ENCODE measurements at regions not wholly inside any gene's neighbourhood (a gene's known extent, or its start where the extent isn't known, plus 50 kb on each side); places are given as distances from the start of the nearest gene placed in this dataset.

GRCh38 chr20:54874718-54875117 lies 399.3 kb downstream of the DOK5 start:
- Histone ChIP-seq H3K4me1 (ENCODE audit: insufficient read depth, low read length, poor library complexity, severe bottlenecking) (no peaks in the 10 kb centered on the region), H3K27ac (ENCODE audit: low read depth, low read length, poor library complexity, severe bottlenecking) (no peak overlapping the region), H3K4me3 (ENCODE audit: low read depth, low read length, poor library complexity, severe bottlenecking) (no peak overlapping the region), H3K9me3 (ENCODE audit: low read depth, low read length, poor library complexity, severe bottlenecking) (no peaks in the 10 kb centered on the region), H3K27me3 (replicated peaks; ENCODE audit: insufficient read depth, low read depth, low read length, poor library complexity) (no peaks in the 10 kb centered on the region), H3K36me3 (ENCODE audit: insufficient read depth, low read length, poor library complexity, severe bottlenecking) (no peaks in the 10 kb centered on the region)
- ChIA-PET CTCF (no interaction called here), POLR2A (ENCODE audit: low non-redundant PET) (no interaction called here)
- no peak for DNase-seq (ENCODE audit: low spot score)
- no peak for TF ChIP-seq EZH2 (IDR thresholded peaks at IDR 0.05; ENCODE audit: borderline replicate concordance, low read depth, low read length, poor library complexity, severe bottlenecking)
- TF ChIP-seq CTCF (conservative IDR thresholded peaks at IDR 0.05; ENCODE audit: low read depth, low read length): no peak
- intact Hi-C loops (cut with micrococcal nuclease; ENCODE audit: unreplicated experiment): no loop called here
- BruUV-seq (replicated peaks): no TSS peak

DNA sequence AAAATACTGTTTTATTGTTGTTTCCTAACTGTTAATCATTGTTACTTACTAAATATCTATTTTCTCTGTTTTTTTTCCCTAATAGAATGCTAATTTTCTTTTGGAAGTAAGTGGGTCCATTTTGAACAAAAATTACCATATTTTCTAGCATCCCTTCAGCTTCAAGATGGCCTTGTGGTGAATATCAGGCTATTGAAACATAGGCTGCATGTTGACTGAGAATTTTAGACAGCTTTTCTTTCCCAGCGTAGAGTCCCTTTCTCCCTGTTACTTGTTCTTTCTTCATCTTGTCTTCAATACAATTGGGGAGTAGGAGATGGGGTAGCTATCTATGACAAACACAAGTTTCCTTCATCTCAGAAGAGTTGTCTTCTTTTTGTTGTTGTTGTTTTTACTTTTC lies 397.0 kb downstream of the DOK5 start:
- no peaks in the 10 kb centered on the region for H3K27me3 ChIP-seq (replicated peaks; ENCODE audit: insufficient read depth, low read depth, low read length, poor library complexity)
- BruUV-seq (replicated peaks): no TSS peak
- intact Hi-C loops (cut with micrococcal nuclease; ENCODE audit: unreplicated experiment): no loop called here
- H3K27ac ChIP-seq (ENCODE audit: low read depth, low read length, poor library complexity, severe bottlenecking): no peak overlapping the region
- no peaks in the 10 kb centered on the region for H3K9me3 ChIP-seq (ENCODE audit: low read depth, low read length, poor library complexity, severe bottlenecking)
- ChIA-PET POLR2A (ENCODE audit: low non-redundant PET) (no interaction called here), CTCF (no interaction called here)
- H3K4me1 ChIP-seq (ENCODE audit: insufficient read depth, low read length, poor library complexity, severe bottlenecking): no peaks in the 10 kb centered on the region
- TF ChIP-seq CTCF (conservative IDR thresholded peaks at IDR 0.05; ENCODE audit: low read depth, low read length): no peak
- no peak for TF ChIP-seq EZH2 (IDR thresholded peaks at IDR 0.05; ENCODE audit: borderline replicate concordance, low read depth, low read length, poor library complexity, severe bottlenecking)
- no peak for DNase-seq (ENCODE audit: low spot score)
- no peak overlapping the region for H3K4me3 ChIP-seq (ENCODE audit: low read depth, low read length, poor library complexity, severe bottlenecking)
- no peaks in the 10 kb centered on the region for H3K36me3 ChIP-seq (ENCODE audit: insufficient read depth, low read length, poor library complexity, severe bottlenecking)

DNA sequence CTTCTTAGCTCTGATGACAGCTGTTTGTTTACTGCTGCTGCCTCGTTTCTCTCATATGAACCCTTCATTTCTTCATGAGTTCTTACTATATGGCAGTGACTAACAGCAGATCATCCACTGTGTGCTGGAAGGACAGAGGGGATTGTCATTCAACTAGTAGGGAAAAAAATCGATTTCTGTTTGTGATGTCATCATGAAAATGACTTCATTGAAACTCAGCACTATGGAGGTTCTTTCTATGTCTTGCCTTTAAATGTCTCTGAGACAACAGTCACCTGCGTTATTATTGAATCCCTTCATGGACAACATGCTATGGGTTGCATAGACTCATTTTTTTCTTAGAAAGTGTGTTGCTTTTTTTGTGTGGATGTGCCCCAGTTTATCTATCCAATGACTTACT lies 394.4 kb downstream of the DOK5 start:
- DNase-seq (ENCODE audit: low spot score): no peak
- CTCF ChIA-PET: no interaction called here
- Histone ChIP-seq H3K4me1 (ENCODE audit: insufficient read depth, low read length, poor library complexity, severe bottlenecking) (no peaks in the 10 kb centered on the region), H3K4me3 (ENCODE audit: low read depth, low read length, poor library complexity, severe bottlenecking) (no peak overlapping the region), H3K9me3 (ENCODE audit: low read depth, low read length, poor library complexity, severe bottlenecking) (no peaks in the 10 kb centered on the region), H3K27ac (ENCODE audit: low read depth, low read length, poor library complexity, severe bottlenecking) (no peak overlapping the region), H3K36me3 (ENCODE audit: insufficient read depth, low read length, poor library complexity, severe bottlenecking) (no peaks in the 10 kb centered on the region), H3K27me3 (replicated peaks; ENCODE audit: insufficient read depth, low read depth, low read length, poor library complexity) (no peaks in the 10 kb centered on the region)
- no TSS peak for BruUV-seq (replicated peaks)
- POLR2A ChIA-PET (ENCODE audit: low non-redundant PET): no interaction called here
- intact Hi-C loops (cut with micrococcal nuclease; ENCODE audit: unreplicated experiment): no loop called here
- TF ChIP-seq CTCF (conservative IDR thresholded peaks at IDR 0.05; ENCODE audit: low read depth, low read length) (no peak), EZH2 (IDR thresholded peaks at IDR 0.05; ENCODE audit: borderline replicate concordance, low read depth, low read length, poor library complexity, severe bottlenecking) (no peak)
